ENCODE measurements at regions not wholly inside any gene's neighbourhood (a gene's known extent, or its start where the extent isn't known, plus 50 kb on each side); places are given as distances from the start of the nearest gene placed in this dataset.

DNA sequence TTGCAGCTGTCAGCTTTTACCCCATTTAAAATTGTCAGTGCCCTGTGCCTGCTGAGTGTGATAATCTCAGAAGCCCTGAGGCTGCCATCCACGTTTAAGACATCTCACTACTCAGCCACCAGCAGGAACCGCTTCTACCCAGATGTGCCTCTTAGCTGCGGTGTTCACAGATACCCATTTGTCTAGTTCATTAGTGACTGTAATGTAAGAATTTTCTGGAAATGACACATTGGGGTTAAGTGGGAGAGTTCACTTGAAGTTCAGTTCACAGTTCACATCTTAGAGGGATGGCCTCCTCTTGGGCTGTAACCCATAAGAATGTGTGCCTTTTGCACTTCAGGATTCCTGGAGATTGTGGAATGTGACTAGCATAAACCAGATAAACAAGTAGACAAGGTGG lies 477.7 kb downstream of the BTBD3 start:
- no peak for DNase-seq

DNA sequence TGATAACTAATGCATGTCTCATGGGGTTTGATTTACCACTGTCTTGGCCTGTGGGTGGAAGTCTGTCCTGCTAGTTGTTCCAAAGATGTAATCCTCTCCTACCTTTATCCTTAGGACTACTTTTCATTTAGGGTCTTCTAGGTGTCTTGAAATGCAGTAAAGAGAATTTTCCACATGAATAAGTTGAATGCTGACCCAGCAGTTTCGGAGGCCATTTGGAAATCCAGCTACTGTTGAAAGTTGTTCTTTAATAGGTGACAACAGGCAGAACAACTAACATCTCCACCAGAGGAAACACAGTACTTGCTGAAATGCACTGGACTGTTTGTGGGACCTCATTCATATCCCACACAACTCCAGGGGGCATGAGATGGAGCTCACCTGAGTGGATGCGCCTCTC lies 478.1 kb downstream of the BTBD3 start:
- no peak for DNase-seq

DNA sequence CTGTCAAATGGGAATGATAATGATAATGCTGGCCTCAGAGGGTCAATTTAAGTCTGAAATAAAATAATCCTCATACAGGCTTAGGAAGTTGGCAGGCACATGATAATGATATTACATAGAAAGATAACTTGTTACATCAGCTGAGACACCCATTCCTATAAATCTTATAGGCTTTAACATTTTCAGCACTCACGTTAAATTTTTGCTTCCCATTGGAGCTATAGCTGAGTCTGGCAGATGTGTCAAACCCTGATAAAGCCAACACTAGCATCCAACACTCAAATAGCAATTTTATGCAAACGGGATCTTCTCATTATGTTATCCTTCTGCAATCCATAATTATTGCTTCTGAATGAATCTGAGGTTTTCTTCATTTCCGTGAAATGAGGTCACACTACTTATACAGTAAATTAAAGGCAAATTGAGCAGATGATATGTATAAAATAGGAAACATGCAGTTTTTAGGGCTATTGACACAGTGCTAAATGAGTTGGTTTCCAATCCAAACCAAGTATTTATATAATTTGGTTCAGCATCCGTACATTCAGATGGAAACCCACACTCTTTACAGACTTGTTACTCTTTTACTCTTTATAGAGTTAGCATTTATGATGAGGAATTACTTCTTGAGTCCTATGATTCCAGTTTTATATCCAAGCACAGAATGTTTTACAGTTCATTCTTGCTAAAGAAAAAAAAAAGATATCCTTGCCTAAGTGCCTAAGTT lies 481.6 kb downstream of the BTBD3 start:
- no peak for DNase-seq

DNA sequence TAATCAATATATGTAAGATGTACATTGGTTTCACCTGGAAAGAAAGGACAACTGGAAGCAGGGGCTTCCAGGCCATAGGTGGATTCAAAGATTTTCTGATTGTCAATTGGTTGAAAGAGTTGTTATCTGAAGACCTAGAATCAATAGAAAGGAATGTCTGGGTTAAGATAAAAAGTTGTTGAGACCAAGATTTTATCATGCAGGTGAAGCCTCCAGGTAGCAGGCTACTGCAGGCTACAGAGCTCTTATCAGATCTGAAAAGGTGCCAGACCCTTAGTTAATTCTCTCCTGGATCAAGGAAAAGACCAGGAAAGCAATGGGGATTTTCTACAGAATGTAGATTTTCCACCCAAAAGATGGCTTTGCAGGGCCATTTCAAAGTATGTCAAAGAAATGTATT lies 487.2 kb downstream of the BTBD3 start:
- DNase-seq = no peak

- no peak for DNase-seq
Measured at GRCh38 chr20:12406978-12407377, 489.3 kb downstream of the BTBD3 start.

DNA sequence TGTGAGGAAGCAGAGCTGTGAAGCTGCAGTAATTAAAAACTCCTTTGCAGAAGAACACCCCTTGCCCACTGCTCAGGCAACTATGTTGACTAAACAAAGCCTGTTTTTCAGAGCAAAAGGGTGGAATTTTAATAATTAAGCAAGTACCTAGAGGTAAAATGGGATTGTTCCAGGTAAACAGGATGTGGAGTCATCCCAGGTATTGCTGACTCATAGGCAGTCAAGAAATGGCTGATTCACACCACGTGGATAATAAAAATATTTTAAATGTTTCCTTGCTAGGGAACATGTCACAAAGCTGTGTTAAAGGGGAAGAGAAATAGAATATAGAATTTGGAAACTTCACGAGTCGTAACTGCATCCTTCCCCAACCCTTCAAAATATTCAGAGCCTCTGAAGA lies 491.8 kb downstream of the BTBD3 start:
- no peak for DNase-seq

DNA sequence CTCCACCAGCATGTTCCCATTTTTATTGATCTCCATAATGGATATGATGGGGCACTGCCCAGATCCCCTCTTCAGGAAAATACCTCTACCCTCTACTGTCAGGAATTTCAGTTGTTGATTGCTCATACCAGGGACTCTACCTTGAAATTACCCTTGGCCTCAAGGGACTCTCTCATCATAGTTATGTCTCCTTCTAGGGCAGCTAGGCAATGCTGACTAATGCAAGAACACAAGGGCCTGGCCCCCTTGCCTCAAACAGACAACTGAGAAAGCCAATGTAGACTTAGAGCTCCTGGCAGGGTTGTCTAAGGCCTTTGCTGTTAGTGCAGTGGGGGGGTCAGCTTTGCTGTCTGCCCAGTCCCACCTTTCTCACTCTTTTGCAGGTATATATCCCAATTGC lies 493.1 kb downstream of the BTBD3 start:
- DNase-seq = no peak

DNA sequence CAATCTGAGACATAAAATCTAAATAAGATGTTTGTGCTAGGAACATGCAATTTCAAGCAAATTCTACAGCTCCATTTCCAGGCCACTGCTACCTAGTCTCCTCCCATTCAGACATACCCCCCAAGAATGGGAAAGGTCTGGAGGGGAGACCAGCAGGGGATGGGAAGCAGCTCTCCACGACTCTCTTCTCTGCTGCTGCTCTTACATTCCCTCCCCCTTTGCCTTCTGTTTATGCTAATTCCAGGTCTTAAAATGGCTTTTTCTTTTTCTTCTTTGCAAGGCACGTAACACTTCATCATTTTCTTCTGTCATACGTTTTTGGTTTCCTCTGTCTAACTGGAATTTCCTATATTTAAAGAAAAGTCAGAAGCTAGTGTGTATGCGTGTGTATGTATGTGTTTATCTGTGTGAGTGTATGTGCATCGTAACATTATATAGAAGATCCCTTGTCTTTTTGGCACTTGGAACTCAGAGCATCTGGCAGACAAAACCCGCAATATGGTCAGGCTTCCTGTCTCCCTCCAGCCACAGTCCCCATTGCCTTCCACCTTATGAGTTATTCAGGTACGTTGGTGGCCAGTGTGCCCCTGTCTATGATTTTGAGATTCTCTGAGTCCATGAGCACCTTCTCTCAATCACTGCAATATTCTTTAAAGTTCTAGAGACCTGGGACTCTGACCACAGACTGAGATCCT lies 493.7 kb downstream of the BTBD3 start:
- DNase-seq = no peak

- no peak for DNase-seq
Measured at GRCh38 chr20:12413116-12413515, 495.4 kb downstream of the BTBD3 start.

GRCh38 chr20:12414446-12415274 lies 497.0 kb downstream of the BTBD3 start:
- no peak for DNase-seq

- no peak for DNase-seq
Measured at GRCh38 chr20:12416281-12416680, 498.6 kb downstream of the BTBD3 start.

DNA sequence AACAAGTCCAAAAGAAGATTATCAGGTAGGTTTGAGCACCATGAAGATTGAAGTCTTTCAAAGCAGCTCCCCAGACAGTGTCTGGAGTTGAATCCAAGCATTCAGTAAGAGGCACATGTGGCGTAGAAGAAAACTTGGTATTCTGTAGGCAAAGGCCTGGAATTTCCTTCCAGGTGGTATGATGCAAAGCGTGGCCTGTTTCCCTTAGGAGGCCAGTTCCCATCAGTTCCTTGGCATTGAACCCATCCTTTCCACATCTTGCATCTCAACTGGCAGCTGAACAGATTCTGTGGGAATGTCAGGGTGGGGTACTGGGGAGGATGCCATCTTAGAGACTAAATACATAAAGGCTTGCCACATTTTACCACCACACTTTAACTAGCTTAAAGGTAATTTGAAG lies 516.0 kb downstream of the BTBD3 start:
- DNase-seq = no peak

DNA sequence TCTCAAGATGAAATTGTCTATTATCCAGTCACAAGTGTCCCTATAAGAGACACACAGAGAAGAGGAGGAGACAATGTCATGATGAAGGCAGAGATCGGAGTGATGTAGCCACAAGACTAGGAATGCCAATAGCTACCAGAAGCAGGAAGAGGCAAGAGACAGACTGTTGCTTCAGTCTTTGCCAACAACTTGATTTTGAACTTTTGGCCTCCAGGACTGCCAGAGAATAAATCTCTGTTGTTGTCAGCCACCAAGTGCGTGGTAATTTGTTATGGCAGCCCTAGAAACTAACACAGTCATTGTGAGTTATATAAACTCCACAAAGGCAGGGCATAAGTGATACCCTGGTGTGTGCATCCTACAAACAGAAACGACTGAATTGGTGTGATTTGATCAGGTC lies 517.0 kb downstream of the BTBD3 start:
- DNase-seq = no peak

GRCh38 chr20:12435268-12435667 lies 517.6 kb downstream of the BTBD3 start:
- DNase-seq = no peak

DNA sequence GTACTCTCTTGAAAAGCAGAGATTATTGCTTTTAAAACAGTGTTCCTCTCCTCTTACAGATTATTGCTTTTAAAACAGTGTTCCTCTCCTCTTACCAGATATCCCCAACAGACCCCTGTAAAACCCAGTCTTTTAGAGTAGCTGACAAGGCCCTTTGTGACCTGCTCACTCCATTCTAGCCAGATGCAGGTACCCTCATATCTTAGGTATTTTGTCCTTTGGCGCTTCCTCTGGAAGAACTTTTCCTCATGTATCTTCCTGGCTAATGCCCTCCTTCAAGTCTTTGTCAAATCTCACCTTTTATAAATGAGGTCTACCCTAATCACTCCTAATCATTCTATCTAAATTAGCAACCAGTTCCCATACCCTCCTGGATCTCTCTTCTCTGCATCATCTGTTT lies 536.0 kb downstream of the BTBD3 start:
- DNase-seq = no peak

DNA sequence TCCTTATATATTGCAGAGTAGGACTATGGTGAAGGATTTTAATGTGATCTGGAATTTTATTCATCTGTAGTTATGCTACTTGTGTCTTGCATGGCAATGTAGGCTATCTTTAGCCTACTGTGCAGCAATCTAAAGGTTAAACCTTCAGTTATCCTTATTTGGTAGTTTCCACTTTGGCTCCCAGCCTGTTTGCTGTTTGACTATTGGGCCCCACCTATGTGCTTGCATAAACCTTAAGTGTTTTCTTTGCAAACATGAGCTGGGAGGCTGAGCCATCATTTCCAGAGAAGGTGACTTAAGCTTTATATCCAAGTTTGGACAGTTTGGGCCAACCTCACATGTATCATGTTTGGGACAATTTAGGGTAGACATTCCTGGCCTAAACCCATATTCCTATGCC lies 537.5 kb downstream of the BTBD3 start:
- DNase-seq = no peak

- DNase-seq = no peak
Measured at GRCh38 chr20:12458241-12458640, 540.5 kb downstream of the BTBD3 start.

- no peak for DNase-seq
Measured at GRCh38 chr20:12464036-12464435, 544.7 kb upstream of the SPTLC3 start.

- no peak for DNase-seq
Measured at GRCh38 chr20:12466915-12467314, 541.9 kb upstream of the SPTLC3 start.

DNA sequence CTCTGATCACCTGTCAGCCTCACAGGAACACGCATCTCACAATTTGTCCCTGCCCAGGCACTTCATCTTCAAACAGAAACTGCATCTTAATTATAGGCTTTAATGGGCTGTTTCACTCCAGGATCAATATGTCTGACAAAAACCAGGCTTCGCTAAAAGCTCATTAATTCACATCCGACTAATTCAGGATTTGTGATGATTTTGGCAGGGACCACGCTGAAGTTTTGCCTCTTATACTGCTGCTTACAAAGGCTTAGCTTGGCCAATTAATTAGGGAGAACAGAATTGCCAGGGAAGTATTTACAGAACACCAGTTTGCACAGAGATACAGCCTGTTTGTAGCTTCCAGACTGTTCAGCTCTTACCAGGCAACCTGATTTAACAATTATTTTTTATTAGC lies 541.0 kb upstream of the SPTLC3 start:
- DNase-seq = no peak

DNA sequence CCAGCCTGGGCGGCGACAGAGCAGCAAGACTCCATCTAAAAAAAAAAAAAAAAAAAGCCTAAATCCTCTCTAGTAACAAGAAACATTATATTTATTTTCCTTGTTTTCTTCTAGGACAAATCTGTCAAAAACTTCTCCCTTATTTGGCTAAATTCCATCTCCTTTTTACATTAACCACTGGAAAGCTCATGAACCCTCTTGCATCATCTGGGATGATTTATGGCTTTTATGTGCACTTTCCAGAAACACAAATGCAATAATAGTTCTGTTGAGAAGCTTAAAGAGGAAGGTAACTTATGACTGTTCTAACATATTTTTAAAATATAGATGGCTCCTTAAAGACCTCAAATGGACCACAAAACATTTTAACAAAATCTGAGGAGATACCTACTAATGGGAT lies 526.1 kb upstream of the SPTLC3 start:
- no peak for DNase-seq

GRCh38 chr20:12502443-12502842 lies 506.3 kb upstream of the SPTLC3 start:
- no peak for DNase-seq

GRCh38 chr20:12504779-12505178 lies 504.0 kb upstream of the SPTLC3 start:
- no peak for DNase-seq

DNA sequence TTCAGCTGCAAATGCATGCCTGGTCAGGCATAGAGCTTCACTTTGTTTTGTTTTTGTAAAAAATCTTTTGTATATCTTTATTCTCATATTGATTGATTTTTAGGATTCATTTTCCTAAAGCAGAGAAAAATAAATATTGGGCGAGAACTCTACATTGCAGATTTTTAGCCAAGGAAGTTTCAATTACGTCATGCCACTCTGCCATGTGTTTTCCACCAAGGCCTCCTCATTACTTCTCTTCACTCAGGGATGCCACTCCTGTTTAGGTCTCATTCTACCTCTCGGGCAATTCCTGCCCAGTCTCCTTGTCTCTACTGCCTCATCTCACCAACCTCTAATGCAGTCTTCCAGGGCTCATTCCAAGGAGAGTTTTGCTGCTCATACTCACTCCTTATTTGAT lies 497.3 kb upstream of the SPTLC3 start:
- no peak for DNase-seq

Data from NCI-H526 (cell line).